GM19043 (cell line): ENCODE measurements at regions not wholly inside any gene's neighbourhood (a gene's known extent, or its start where the extent isn't known, plus 50 kb on each side); places are given as distances from the start of the nearest gene placed in this dataset.

Source experiments
- ATAC-seq: cut with Tn5 transposase; IDR thresholded peaks from one replicate; pipeline ENCODE4 v1.9.1; 2021; ENCODE audit warnings: low read depth; ENCODE audit not compliant: unreplicated experiment

GRCh38 chr1:221066351-221067001 is 187.2 kb downstream of the HLX start:
- ATAC-seq = no peak

- ATAC-seq = no peak
Observed at GRCh38 chr1:221067721-221068120, 188.5 kb downstream of the HLX start.

- peak; percentile 85 for ATAC-seq
Observed at GRCh38 chr1:221069178-221069903, 190.1 kb downstream of the HLX start.

- ATAC-seq = no peak
Observed at GRCh38 chr1:221069986-221070385, 190.7 kb downstream of the HLX start.

- no peak for ATAC-seq
Observed at GRCh38 chr1:221071777-221072176, 192.5 kb downstream of the HLX start.

GRCh38 chr1:221072214-221072613 is 193.0 kb downstream of the HLX start:
- ATAC-seq = no peak

- ATAC-seq = no peak
Observed at GRCh38 chr1:221074332-221074731, 195.1 kb downstream of the HLX start.

- ATAC-seq = no peak
Observed at GRCh38 chr1:221075911-221076310, 196.7 kb downstream of the HLX start.

- ATAC-seq = no peak
Observed at GRCh38 chr1:221076391-221076811, 197.2 kb downstream of the HLX start.

GRCh38 chr1:221078260-221078965 is 199.2 kb downstream of the HLX start:
- ATAC-seq = no peak

- no peak for ATAC-seq
Observed at GRCh38 chr1:221083902-221084301, 204.7 kb downstream of the HLX start.

- ATAC-seq = no peak
Observed at GRCh38 chr1:221084681-221085080, 205.4 kb downstream of the HLX start.

- no peak for ATAC-seq
Observed at GRCh38 chr1:221085701-221086375, 206.6 kb downstream of the HLX start.

- no peak for ATAC-seq
Observed at GRCh38 chr1:221087919-221088318, 208.7 kb downstream of the HLX start.

GRCh38 chr1:221089273-221089672 is 210.0 kb downstream of the HLX start:
- no peak for ATAC-seq

- no peak for ATAC-seq
Observed at GRCh38 chr1:221089803-221090202, 210.6 kb downstream of the HLX start.

GRCh38 chr1:221093903-221094791 is 214.9 kb downstream of the HLX start:
- ATAC-seq = no peak

- ATAC-seq = no peak
Observed at GRCh38 chr1:221097479-221098281, 218.4 kb downstream of the HLX start.
